K562 (cell line): ENCODE measurements at regions not wholly inside any gene's neighbourhood (a gene's known extent, or its start where the extent isn't known, plus 50 kb on each side); places are given as distances from the start of the nearest gene placed in this dataset.
A peak's percentile ranks its signal among the peaks of the same experiment; 100 is the strongest.

Experiments
- ELF4 ChIP-seq: fragments of 450-650 bp; formaldehyde crosslinking; IDR thresholded peaks from 2 replicates; pipeline ENCODE4 v1.4.0; 2022; ENCODE audit warnings: missing genetic modification characterization
- HBP1 ChIP-seq: fragments of 450-650 bp; formaldehyde crosslinking; IDR thresholded peaks from 2 replicates; pipeline ENCODE4 v1.4.0; 2022; ENCODE audit warnings: missing genetic modification characterization
- HCFC1 ChIP-seq: IDR thresholded peaks from 2 replicates; pipeline ENCODE4 v1.6.1; 2012; ENCODE audit warnings: low read depth, low read length, improper control_type of control experiment
- HDAC1 ChIP-seq, 2 experiments: fragments of 450-650 bp; IDR thresholded peaks; 2 replicates each; pipeline ENCODE4 v1.6.1; 2016 to 2017; ENCODE audit warnings: inconsistent platforms in 1 of 2, mild to moderate bottlenecking in 1 of 2, moderate library complexity in 1 of 2
- HOMEZ ChIP-seq: fragments of 250-450 bp; sonication (Bioruptor Pico); IDR thresholded peaks from 2 replicates; pipeline ENCODE4 v1.4.0; 2020; ENCODE audit warnings: mild to moderate bottlenecking, moderate library complexity
- MBD2 ChIP-seq: sonication (generic); IDR thresholded peaks from 2 replicates; pipeline ENCODE4 v1.6.1; 2016; ENCODE audit warnings: low read depth, borderline replicate concordance
- MXD1 ChIP-seq: fragments of 250-450 bp; sonication (Bioruptor Pico); IDR thresholded peaks from 2 replicates; pipeline ENCODE4 v1.8.0; 2021; ENCODE audit warnings: borderline replicate concordance, mild to moderate bottlenecking, moderate library complexity; ENCODE audit not compliant: poor library complexity, severe bottlenecking
- PBX2 ChIP-seq, 2 experiments: IDR thresholded peaks in 1 of 2; conservative IDR thresholded peaks in 1 of 2; 2 replicates each; pipeline ENCODE4 v1.6.1; 2016; ENCODE audit warnings: low read depth in 2 of 2, mild to moderate bottlenecking in 1 of 2, missing compliant biosample characterization in 1 of 2, missing genetic modification characterization in 1 of 2, moderate library complexity in 1 of 2
- PHB ChIP-seq: fragments of 250-450 bp; sonication (Bioruptor Pico); IDR thresholded peaks from 2 replicates; pipeline ENCODE4 v1.5.0; 2021
- RBM34 ChIP-seq: fragments of 200-400 bp; formaldehyde crosslinking; IDR thresholded peaks from 2 replicates; pipeline ENCODE4 v1.6.1; 2018; ENCODE audit warnings: low read length, borderline replicate concordance; ENCODE audit not compliant: insufficient read depth
- TBP ChIP-seq: optimal IDR thresholded peaks from 2 replicates; pipeline ENCODE3; 2011; ENCODE audit warnings: low read depth, low read length, improper control_type of control experiment
- ZFX ChIP-seq: sonication (generic); formaldehyde crosslinking; IDR thresholded peaks from 2 replicates; pipeline ENCODE4 v1.8.0; 2022; ENCODE audit warnings: mild to moderate bottlenecking, missing genetic modification reagents, moderate library complexity
- ZKSCAN8 ChIP-seq: fragments of 200-800 bp; sonication (Bioruptor generic); IDR thresholded peaks from 2 replicates; pipeline ENCODE4 v1.6.1; 2016; ENCODE audit warnings: missing genetic modification characterization, missing compliant biosample characterization
- ZMIZ1 ChIP-seq, 2 experiments: fragments of 150-350 bp in 1 of 2; IDR thresholded peaks; 2 replicates each; pipeline ENCODE4 v1.6.1; 2012 to 2016; ENCODE audit warnings: low read depth in 2 of 2, low read length in 2 of 2, mild to moderate bottlenecking in 1 of 2, moderate library complexity in 1 of 2
- ZNF140 ChIP-seq: fragments of 250-450 bp; sonication (Bioruptor Pico); IDR thresholded peaks from 2 replicates; pipeline ENCODE4 v1.8.0; 2021; ENCODE audit warnings: moderate library complexity, mild to moderate bottlenecking, inconsistent platforms
- ZNF23 ChIP-seq: fragments of 250-450 bp; sonication (Bioruptor Pico); IDR thresholded peaks from 2 replicates; pipeline ENCODE4 v1.4.0; 2020; ENCODE audit warnings: mild to moderate bottlenecking
- ZNF583 ChIP-seq: fragments of 250-450 bp; sonication (Bioruptor Pico); IDR thresholded peaks from 2 replicates; pipeline ENCODE4 v1.4.0; 2020
- ZNF695 ChIP-seq: fragments of 450-650 bp; formaldehyde crosslinking; IDR thresholded peaks from 2 replicates; pipeline ENCODE4 v1.4.0; 2020; ENCODE audit warnings: mild to moderate bottlenecking, moderate library complexity

- no peak for TF ChIP-seq PBX2 (CRISPR knock-in tag; IDR thresholded peaks at IDR 0.05; ENCODE audit: low read depth)
- TF ChIP-seq PBX2 (tag; conservative IDR thresholded peaks at IDR 0.05; ENCODE audit: low read depth) = peak; percentile 26; the same call in 1 of the 2 replicates
- TF ChIP-seq HOMEZ (CRISPR knock-in tag) = no peak
- TF ChIP-seq HBP1 (CRISPR knock-in tag) = no peak
- no peak for TF ChIP-seq ZNF140 (CRISPR knock-in tag)
- TF ChIP-seq MBD2 = no peak
- no peak for TF ChIP-seq ELF4 (CRISPR knock-in tag)
- no peak for TF ChIP-seq TBP
- TF ChIP-seq ZNF23 = no peak
- TF ChIP-seq ZNF695 = no peak
- no peak for TF ChIP-seq PHB
- no peak for TF ChIP-seq HCFC1
- TF ChIP-seq ZMIZ1 (IDR thresholded peaks at IDR 0.05; ENCODE audit: low read depth in 2 of 2, low read length in 2 of 2) = peak in 1 of 2 experiments; percentile 79; a peak in 1 of 4 replicates
- TF ChIP-seq ZFX (CRISPR knock-in tag) = no peak
- no peak for TF ChIP-seq ZNF583
- TF ChIP-seq MXD1 (CRISPR knock-in tag) = no peak
- peak in 1 of 2 experiments; percentile 73; a peak in 1 of 4 replicates for TF ChIP-seq HDAC1 (IDR thresholded peaks at IDR 0.05)
- TF ChIP-seq RBM34 = no peak
- TF ChIP-seq ZKSCAN8 (CRISPR knock-in tag) = peak; percentile 63; the same call in 1 of the 2 replicates
These were observed 189.9 kb upstream of the PRDM1 start (continued) for GRCh38 chr6:105896052-105896820.
